Colonic mucosa (tissue), 4 donors: ENCODE measurements at regions not wholly inside any gene's neighbourhood (a gene's known extent, or its start where the extent isn't known, plus 50 kb on each side); places are given as distances from the start of the nearest gene placed in this dataset.

Source experiments
- DNase-seq: peaks from one replicate; pipeline ENCODE4 v3.0.0-alpha.2; 2020
- H3K27ac ChIP-seq: fragments of 200-600 bp; one replicate; pipeline ENCODE4 v1.8.0; 2021
- H3K27me3 ChIP-seq: fragments of 200-600 bp; one replicate; pipeline ENCODE4 v1.8.0; 2021
- H3K36me3 ChIP-seq: fragments of 200-600 bp; one replicate; pipeline ENCODE4 v1.8.0; 2021
- H3K4me1 ChIP-seq: fragments of 200-600 bp; one replicate; pipeline ENCODE4 v1.8.0; 2021; ENCODE audit warnings: mild to moderate bottlenecking
- H3K4me3 ChIP-seq: fragments of 200-600 bp; one replicate; pipeline ENCODE4 v1.8.0; 2021
- H3K9ac ChIP-seq, 2 donors: one replicate each; pipeline ENCODE4 v1.7.0; 2013; ENCODE audit warnings: control low read depth in 2 of 2, low read depth in 2 of 2, low read length in 2 of 2
- H3K9me3 ChIP-seq: fragments of 200-600 bp; one replicate; pipeline ENCODE4 v1.8.0; 2021
- CTCF ChIP-seq: fragments of 200-600 bp; IDR thresholded peaks from one replicate; pipeline ENCODE4 v1.8.0; 2022; ENCODE audit warnings: antibody characterized with exemption, mild to moderate bottlenecking
- intact Hi-C: fragments of 100-400 bp; cut with DNase I; formaldehyde crosslinking; loops from one replicate; pipeline ENCODE4 v1.14.1; 2022
- donor health status: healthy.
- donor health status: DM: no; HTN: no; CAD: no.
- donor health status: DM: no; HTN: no; CAD: no.

- no peak for TF ChIP-seq CTCF
- H3K4me1 ChIP-seq = no peaks in the 10 kb centered on the region
- H3K27ac ChIP-seq = no peak overlapping the region
- no peak overlapping the region for H3K9ac ChIP-seq
- no peaks in the 10 kb centered on the region for H3K36me3 ChIP-seq
- H3K9me3 ChIP-seq = no peaks in the 10 kb centered on the region
- no peak for DNase-seq
- H3K4me3 ChIP-seq = no peak overlapping the region
- no peaks in the 10 kb centered on the region for H3K27me3 ChIP-seq
- intact Hi-C loops = no loop called here
Observed at GRCh38 chr16:7805686-7806396, 473.2 kb downstream of the RBFOX1 start.

- no peak for DNase-seq
- intact Hi-C loops = no loop called here
- H3K9me3 ChIP-seq = no peaks in the 10 kb centered on the region
- no peak overlapping the region for H3K27ac ChIP-seq
- no peak overlapping the region for H3K4me3 ChIP-seq
- TF ChIP-seq CTCF = no peak
- no peaks in the 10 kb centered on the region for H3K4me1 ChIP-seq
- no peak overlapping the region for H3K9ac ChIP-seq
- no peaks in the 10 kb centered on the region for H3K36me3 ChIP-seq
- no peaks in the 10 kb centered on the region for H3K27me3 ChIP-seq
Observed at GRCh38 chr16:7804635-7805195, 472.1 kb downstream of the RBFOX1 start.

GRCh38 chr16:7792346-7792745 is 459.7 kb downstream of the RBFOX1 start:
- no peak for TF ChIP-seq CTCF
- H3K27me3 ChIP-seq = no peaks in the 10 kb centered on the region
- intact Hi-C loops = no loop called here
- no peaks in the 10 kb centered on the region for H3K36me3 ChIP-seq
- no peaks in the 10 kb centered on the region for H3K9me3 ChIP-seq
- H3K4me3 ChIP-seq = no peak overlapping the region
- no peaks in the 10 kb centered on the region for H3K4me1 ChIP-seq
- DNase-seq = no peak
- H3K9ac ChIP-seq = no peak overlapping the region
- H3K27ac ChIP-seq = no peak overlapping the region

- TF ChIP-seq CTCF = no peak
- intact Hi-C loops = no loop called here
- H3K36me3 ChIP-seq = no peaks in the 10 kb centered on the region
- H3K27ac ChIP-seq = no peak overlapping the region
- H3K9me3 ChIP-seq = no peaks in the 10 kb centered on the region
- no peak overlapping the region for H3K4me3 ChIP-seq
- H3K9ac ChIP-seq = no peak overlapping the region
- no peaks in the 10 kb centered on the region for H3K27me3 ChIP-seq
- DNase-seq = no peak
- H3K4me1 ChIP-seq = no peaks in the 10 kb centered on the region
Observed at GRCh38 chr16:7791028-7791590, 458.5 kb downstream of the RBFOX1 start.

GRCh38 chr16:7775072-7775488 is 442.4 kb downstream of the RBFOX1 start:
- Histone ChIP-seq H3K4me3 (no peak overlapping the region), H3K4me1 (no peaks in the 10 kb centered on the region), H3K27me3 (no peaks in the 10 kb centered on the region), H3K9me3 (no peaks in the 10 kb centered on the region), H3K27ac (no peak overlapping the region), H3K36me3 (no peaks in the 10 kb centered on the region), H3K9ac (no peak overlapping the region)
- intact Hi-C loops = no loop called here
- no peak for TF ChIP-seq CTCF
- no peak for DNase-seq
